ENCODE measurements at regions not wholly inside any gene's neighbourhood (a gene's known extent, or its start where the extent isn't known, plus 50 kb on each side); places are given as distances from the start of the nearest gene placed in this dataset.

- TF ChIP-seq CTCF (IDR thresholded peaks at IDR 0.05 in 8 of 11, conservative IDR thresholded peaks at IDR 0.05 in 3 of 11) (no peak), POLR2A (IDR thresholded peaks at IDR 0.05) (no peak)
Observed at GRCh38 chr2:360124-360523, 72.2 kb upstream of the ALKAL2 start.

Measured in spleen (tissue), 7 donors.